Vagina (tissue), 2 donors: ENCODE measurements at regions not wholly inside any gene's neighbourhood (a gene's known extent, or its start where the extent isn't known, plus 50 kb on each side); places are given as distances from the start of the nearest gene placed in this dataset.

Source experiments
- DNase-seq, 2 donors: peaks; one replicate each; pipeline ENCODE4 v3.0.0-alpha.2; 2017; ENCODE audit errors: extremely low spot score in 2 of 2
- H3K27ac ChIP-seq: fragments of 200-600 bp; sonication (generic); one replicate; pipeline ENCODE4 v1.5.1; 2019
- H3K27me3 ChIP-seq: fragments of 200-600 bp; sonication (generic); one replicate; pipeline ENCODE4 v1.5.1; 2019
- H3K36me3 ChIP-seq, 2 donors: fragments of 200-600 bp; sonication (generic); one replicate each; pipeline ENCODE4 v1.5.1; 2017 to 2019
- H3K4me1 ChIP-seq: fragments of 200-600 bp; sonication (generic); one replicate; pipeline ENCODE4 v1.5.1; 2019
- H3K4me3 ChIP-seq, 2 donors: fragments of 200-600 bp; sonication (generic); 1 replicate in 1 of 2; 2 replicates in 1 of 2; pipeline ENCODE4 v1.5.1; 2016 to 2019
- H3K9me3 ChIP-seq: fragments of 200-600 bp; sonication (generic); one replicate; pipeline ENCODE4 v1.5.1; 2019
- CTCF ChIP-seq, 3 experiments: fragments of 450-650 bp in 2 of 3; fragments of 200-600 bp in 1 of 3; sonication (generic) in 1 of 3; IDR thresholded peaks; one replicate each; pipeline ENCODE4 v1.5.1; 2017 to 2019; ENCODE audit warnings: antibody characterized with exemption in 3 of 3, mild to moderate bottlenecking in 2 of 3, moderate library complexity in 2 of 3
- POLR2A ChIP-seq, 2 donors: fragments of 450-650 bp; IDR thresholded peaks; one replicate each; pipeline ENCODE4 v1.6.1; 2017; ENCODE audit warnings: antibody characterized with exemption in 2 of 2, mild to moderate bottlenecking in 2 of 2, moderate library complexity in 2 of 2
- POLR2AphosphoS5 ChIP-seq, 2 donors: sonication (generic); formaldehyde crosslinking; IDR thresholded peaks; one replicate each; pipeline ENCODE4 v1.9.0; 2017; ENCODE audit warnings: antibody characterized with exemption in 2 of 2, mild to moderate bottlenecking in 2 of 2, low read depth in 1 of 2; ENCODE audit not compliant: insufficient read depth in 1 of 2
- intact Hi-C: fragments of 100-400 bp; cut with DNase I; formaldehyde crosslinking; loops from one replicate; pipeline ENCODE4 v1.15.1; 2023

GRCh38 chr10:21047096-21047495 lies 150.0 kb upstream of the NEBL start:
- H3K36me3 ChIP-seq: no peaks in the 10 kb centered on the region
- no peaks in the 10 kb centered on the region for H3K4me1 ChIP-seq
- TF ChIP-seq CTCF (IDR thresholded peaks at IDR 0.05) (no peak), POLR2AphosphoS5 (IDR thresholded peaks at IDR 0.05; ENCODE audit: insufficient read depth in 1 of 2, low read depth in 1 of 2) (no peak), POLR2A (IDR thresholded peaks at IDR 0.05) (no peak)
- no peak overlapping the region for H3K4me3 ChIP-seq
- intact Hi-C loops: no loop called here
- H3K27ac ChIP-seq: no peak overlapping the region
- H3K9me3 ChIP-seq: no peaks in the 10 kb centered on the region
- no peaks in the 10 kb centered on the region for H3K27me3 ChIP-seq
- DNase-seq: no peak

DNA sequence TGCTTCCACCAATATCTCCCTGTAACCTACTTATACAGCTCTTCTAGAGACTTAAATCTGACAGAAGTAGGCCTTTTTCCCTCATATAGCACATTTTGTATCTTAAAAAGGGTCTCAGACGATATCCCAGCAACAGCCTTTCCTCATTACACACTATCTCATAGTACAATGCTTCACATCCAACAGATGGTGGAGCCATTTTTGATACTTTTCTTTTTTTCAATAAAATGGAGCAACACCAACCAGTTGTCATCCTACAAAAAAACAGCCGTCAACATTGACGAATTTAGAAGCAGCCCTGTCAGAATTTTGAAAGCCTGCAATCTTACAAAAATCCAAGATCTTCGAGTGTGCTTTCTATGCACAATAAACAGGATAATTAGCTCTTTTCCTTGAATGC lies 145.9 kb upstream of the NEBL start:
- Histone ChIP-seq H3K4me3 (no peak overlapping the region), H3K4me1 (no peaks in the 10 kb centered on the region), H3K27me3 (no peaks in the 10 kb centered on the region), H3K36me3 (no peaks in the 10 kb centered on the region), H3K9me3 (no peaks in the 10 kb centered on the region), H3K27ac (no peak overlapping the region)
- TF ChIP-seq CTCF (IDR thresholded peaks at IDR 0.05) (no peak), POLR2AphosphoS5 (IDR thresholded peaks at IDR 0.05; ENCODE audit: insufficient read depth in 1 of 2, low read depth in 1 of 2) (no peak), POLR2A (IDR thresholded peaks at IDR 0.05) (no peak)
- intact Hi-C loops: no loop called here
- DNase-seq: no peak

GRCh38 chr10:21042536-21042935 lies 145.4 kb upstream of the NEBL start:
- Histone ChIP-seq H3K27ac (no peak overlapping the region), H3K9me3 (no peaks in the 10 kb centered on the region), H3K36me3 (no peaks in the 10 kb centered on the region), H3K4me3 (no peak overlapping the region), H3K27me3 (no peaks in the 10 kb centered on the region), H3K4me1 (no peaks in the 10 kb centered on the region)
- no peak for DNase-seq
- no peak for TF ChIP-seq POLR2A (IDR thresholded peaks at IDR 0.05)
- no peak for TF ChIP-seq CTCF (IDR thresholded peaks at IDR 0.05)
- TF ChIP-seq POLR2AphosphoS5 (IDR thresholded peaks at IDR 0.05; ENCODE audit: insufficient read depth in 1 of 2, low read depth in 1 of 2): no peak
- intact Hi-C loops: no loop called here

DNA sequence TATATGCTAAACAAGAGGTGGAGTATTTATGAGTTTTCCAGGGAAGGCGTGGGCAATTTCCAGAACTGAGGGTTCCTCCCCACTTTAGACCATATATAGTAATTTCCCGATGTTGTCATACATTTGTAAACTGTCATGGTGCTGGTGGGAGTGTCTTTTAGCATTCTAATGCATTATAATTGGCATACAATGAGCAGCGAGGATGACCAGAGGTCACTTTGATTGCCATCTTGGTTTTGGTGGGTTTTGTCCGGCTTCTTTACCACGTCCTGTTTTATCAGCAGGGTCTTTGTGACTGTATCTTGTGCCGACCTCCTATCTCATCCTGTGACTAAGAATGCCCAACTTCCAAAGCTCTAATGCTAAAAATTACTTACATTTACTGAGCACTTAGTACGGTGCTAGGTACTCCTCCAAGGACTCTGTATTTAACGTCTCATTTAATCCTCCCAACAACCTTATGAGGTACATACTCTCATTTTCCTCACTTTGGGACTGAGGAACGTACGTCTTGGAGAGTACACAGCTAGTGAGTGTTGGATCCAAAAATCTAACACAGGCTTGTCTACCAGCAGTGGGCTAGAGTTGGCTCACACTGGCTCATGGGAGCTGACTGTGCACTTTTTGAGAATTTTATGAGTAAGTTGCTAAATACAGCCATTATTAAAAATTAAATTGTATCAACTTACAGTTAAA lies 144.8 kb upstream of the NEBL start:
- no peaks in the 10 kb centered on the region for H3K36me3 ChIP-seq
- intact Hi-C loops: no loop called here
- H3K27ac ChIP-seq: no peak overlapping the region
- no peak for DNase-seq
- H3K4me3 ChIP-seq: no peak overlapping the region
- no peaks in the 10 kb centered on the region for H3K4me1 ChIP-seq
- H3K27me3 ChIP-seq: no peaks in the 10 kb centered on the region
- TF ChIP-seq CTCF (IDR thresholded peaks at IDR 0.05) (no peak), POLR2A (IDR thresholded peaks at IDR 0.05) (no peak), POLR2AphosphoS5 (IDR thresholded peaks at IDR 0.05; ENCODE audit: insufficient read depth in 1 of 2, low read depth in 1 of 2) (no peak)
- H3K9me3 ChIP-seq: no peaks in the 10 kb centered on the region

DNA sequence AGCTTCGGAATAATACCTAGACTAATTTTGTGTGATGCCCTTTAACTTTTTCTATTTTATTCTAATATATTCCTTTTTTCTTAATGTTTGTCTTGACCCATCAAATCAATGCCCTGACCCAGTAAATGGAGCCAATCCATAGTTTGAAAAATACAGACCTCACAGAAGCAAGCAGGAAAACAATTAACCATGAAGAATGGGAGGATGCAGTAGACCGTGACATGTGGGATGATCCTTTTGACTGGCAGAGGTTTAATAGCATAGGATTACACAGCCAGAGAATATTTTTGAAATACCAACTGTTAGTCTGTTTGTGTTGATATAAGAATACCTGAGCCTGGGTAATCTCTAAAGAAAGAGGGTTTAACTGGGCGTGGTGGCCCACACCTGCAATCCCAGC lies 142.6 kb upstream of the NEBL start:
- TF ChIP-seq CTCF (IDR thresholded peaks at IDR 0.05) (no peak), POLR2AphosphoS5 (IDR thresholded peaks at IDR 0.05; ENCODE audit: insufficient read depth in 1 of 2, low read depth in 1 of 2) (no peak), POLR2A (IDR thresholded peaks at IDR 0.05) (no peak)
- Histone ChIP-seq H3K27me3 (no peaks in the 10 kb centered on the region), H3K36me3 (no peaks in the 10 kb centered on the region), H3K9me3 (no peaks in the 10 kb centered on the region), H3K27ac (no peak overlapping the region), H3K4me3 (no peak overlapping the region), H3K4me1 (no peaks in the 10 kb centered on the region)
- intact Hi-C loops: no loop called here
- no peak for DNase-seq
